HG03039 (cell line): ENCODE measurements at regions not wholly inside any gene's neighbourhood (a gene's known extent, or its start where the extent isn't known, plus 50 kb on each side); places are given as distances from the start of the nearest gene placed in this dataset.

Source experiments
- ATAC-seq: cut with Tn5 transposase; IDR thresholded peaks from one replicate; pipeline ENCODE4 v1.9.1; 2021; ENCODE audit warnings: mild to moderate bottlenecking, moderate library complexity; ENCODE audit not compliant: unreplicated experiment

GRCh38 chr2:22273853-22274252 lies 1111.1 kb upstream of the KLHL29 start:
- no peak for ATAC-seq

GRCh38 chr2:22274661-22275060 lies 1110.3 kb upstream of the KLHL29 start:
- no peak for ATAC-seq

GRCh38 chr2:22276696-22277095 lies 1108.3 kb upstream of the KLHL29 start:
- no peak for ATAC-seq

GRCh38 chr2:22279541-22279940 lies 1105.4 kb upstream of the KLHL29 start:
- no peak for ATAC-seq

- no peak for ATAC-seq
These were observed 1103.9 kb upstream of the KLHL29 start for GRCh38 chr2:22281033-22281432.

GRCh38 chr2:22282220-22282619 lies 1102.8 kb upstream of the KLHL29 start:
- ATAC-seq = no peak

- no peak for ATAC-seq
These were observed 1102.1 kb upstream of the KLHL29 start for GRCh38 chr2:22282916-22283315.

- no peak for ATAC-seq
These were observed 1101.5 kb upstream of the KLHL29 start for GRCh38 chr2:22283436-22283835.

GRCh38 chr2:22290302-22290701 lies 1094.7 kb upstream of the KLHL29 start:
- ATAC-seq = no peak

- no peak for ATAC-seq
These were observed 1094.0 kb upstream of the KLHL29 start for GRCh38 chr2:22290909-22291473.

- ATAC-seq = no peak
These were observed 1083.8 kb upstream of the KLHL29 start for GRCh38 chr2:22301228-22301627.

- ATAC-seq = no peak
These were observed 1058.7 kb upstream of the KLHL29 start for GRCh38 chr2:22326250-22326649.

GRCh38 chr2:22329211-22330154 lies 1055.5 kb upstream of the KLHL29 start:
- ATAC-seq = no peak

GRCh38 chr2:22336414-22336813 lies 1048.6 kb upstream of the KLHL29 start:
- no peak for ATAC-seq

- ATAC-seq = no peak
These were observed 1044.3 kb upstream of the KLHL29 start for GRCh38 chr2:22340716-22341115.

- no peak for ATAC-seq
These were observed 1037.7 kb upstream of the KLHL29 start for GRCh38 chr2:22347306-22347705.

- ATAC-seq = no peak
These were observed 1034.4 kb upstream of the KLHL29 start for GRCh38 chr2:22350621-22351020.

GRCh38 chr2:22355816-22356433 lies 1029.1 kb upstream of the KLHL29 start:
- ATAC-seq = peak; percentile 59

- no peak for ATAC-seq
These were observed 1025.8 kb upstream of the KLHL29 start for GRCh38 chr2:22359071-22359672.

- ATAC-seq = no peak
These were observed 1024.1 kb upstream of the KLHL29 start for GRCh38 chr2:22360735-22361374.

GRCh38 chr2:22361571-22361970 lies 1023.4 kb upstream of the KLHL29 start:
- ATAC-seq = no peak
